NB4 (cell line): ENCODE measurements at regions not wholly inside any gene's neighbourhood (a gene's known extent, or its start where the extent isn't known, plus 50 kb on each side); places are given as distances from the start of the nearest gene placed in this dataset.
"Not testable (repeated sequence)": the region's sequence is repeated elsewhere in the genome, so short reads cannot be mapped to it uniquely, and the experiment has no call there.

Source experiments
- DNase-seq: peaks from one replicate; pipeline ENCODE4 v3.0.0; 2010; ENCODE audit warnings: low read depth
- H3K4me3 ChIP-seq: one replicate; pipeline ENCODE4 v1.5.1; 2011; ENCODE audit warnings: mild to moderate bottlenecking, low read depth, low read length, moderate library complexity
- MAX ChIP-seq: IDR thresholded peaks from 2 replicates; pipeline ENCODE4 v1.6.1; 2011; ENCODE audit warnings: low read depth, low read length
- MYC ChIP-seq: IDR thresholded peaks from 2 replicates; pipeline ENCODE4 v1.6.1; 2011; ENCODE audit warnings: low read depth, low read length
- POLR2A ChIP-seq: IDR thresholded peaks from 2 replicates; pipeline ENCODE4 v1.6.1; 2011; ENCODE audit warnings: mild to moderate bottlenecking; ENCODE audit not compliant: insufficient read length; ENCODE audit errors: extremely low read depth
- TF ChIP-seq, protein P1 (sequence below): IDR thresholded peaks from one replicate; pipeline ENCODE4 v1.5.1; 2012; ENCODE audit warnings: low read depth, low read length

GRCh38 chr11:90476442-90477007, 253.7 kb upstream of the CHORDC1 start:
- peak; percentile 71 for DNase-seq
- TF ChIP-seq MAX (no peak), POLR2A (no peak)
- TF ChIP-seq, protein P1, sequence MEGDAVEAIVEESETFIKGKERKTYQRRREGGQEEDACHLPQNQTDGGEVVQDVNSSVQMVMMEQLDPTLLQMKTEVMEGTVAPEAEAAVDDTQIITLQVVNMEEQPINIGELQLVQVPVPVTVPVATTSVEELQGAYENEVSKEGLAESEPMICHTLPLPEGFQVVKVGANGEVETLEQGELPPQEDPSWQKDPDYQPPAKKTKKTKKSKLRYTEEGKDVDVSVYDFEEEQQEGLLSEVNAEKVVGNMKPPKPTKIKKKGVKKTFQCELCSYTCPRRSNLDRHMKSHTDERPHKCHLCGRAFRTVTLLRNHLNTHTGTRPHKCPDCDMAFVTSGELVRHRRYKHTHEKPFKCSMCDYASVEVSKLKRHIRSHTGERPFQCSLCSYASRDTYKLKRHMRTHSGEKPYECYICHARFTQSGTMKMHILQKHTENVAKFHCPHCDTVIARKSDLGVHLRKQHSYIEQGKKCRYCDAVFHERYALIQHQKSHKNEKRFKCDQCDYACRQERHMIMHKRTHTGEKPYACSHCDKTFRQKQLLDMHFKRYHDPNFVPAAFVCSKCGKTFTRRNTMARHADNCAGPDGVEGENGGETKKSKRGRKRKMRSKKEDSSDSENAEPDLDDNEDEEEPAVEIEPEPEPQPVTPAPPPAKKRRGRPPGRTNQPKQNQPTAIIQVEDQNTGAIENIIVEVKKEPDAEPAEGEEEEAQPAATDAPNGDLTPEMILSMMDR, result peak; percentile 61
- H3K4me3 ChIP-seq, result no peak overlapping the region

DNA sequence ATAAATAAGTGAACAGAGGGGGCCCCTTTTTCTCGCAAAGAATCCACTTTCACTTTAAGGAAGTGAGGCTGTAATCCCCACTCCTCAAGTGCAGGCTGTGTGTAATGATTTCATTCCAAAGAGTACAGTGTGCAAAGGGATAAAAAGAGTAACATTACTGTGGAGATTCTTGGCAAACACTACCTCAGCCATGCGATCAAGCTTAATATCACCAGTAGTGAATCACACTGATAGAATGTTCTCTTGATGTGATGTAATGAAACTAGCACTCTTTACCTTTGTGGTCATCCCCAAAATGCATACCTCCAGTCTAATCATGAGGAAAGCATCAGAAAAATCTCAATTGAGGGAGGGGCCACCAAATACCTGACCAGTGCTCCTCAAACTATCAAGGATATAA, 246.1 kb upstream of the CHORDC1 start:
- TF ChIP-seq, protein P1, result no peak
- no peak for TF ChIP-seq POLR2A
- no peak for TF ChIP-seq MAX
- TF ChIP-seq MYC, result no peak
- no peak for DNase-seq
- H3K4me3 ChIP-seq, result no peak overlapping the region

- no peak overlapping the region for H3K4me3 ChIP-seq
- TF ChIP-seq, protein P1, result no peak
- TF ChIP-seq MYC (no peak), POLR2A (no peak), MAX (no peak)
- no peak for DNase-seq
Measured at GRCh38 chr11:90465553-90465952, 242.7 kb upstream of the CHORDC1 start.

GRCh38 chr11:90455347-90455920, 232.6 kb upstream of the CHORDC1 start:
- H3K4me3 ChIP-seq, DNase-seq: not testable (repeated sequence)

- no peak for TF ChIP-seq MYC
- TF ChIP-seq, protein P1, result no peak
- no peak for TF ChIP-seq POLR2A
- TF ChIP-seq MAX, result no peak
- no peak overlapping the region for H3K4me3 ChIP-seq
- no peak for DNase-seq
Measured at GRCh38 chr11:90453525-90453924, 230.7 kb upstream of the CHORDC1 start.

- DNase-seq, result no peak
- no peak overlapping the region for H3K4me3 ChIP-seq
- no peak for TF ChIP-seq MAX
- TF ChIP-seq, protein P1, result no peak
- no peak for TF ChIP-seq POLR2A
- no peak for TF ChIP-seq MYC
Measured at GRCh38 chr11:90449606-90450005, 226.8 kb upstream of the CHORDC1 start.
